DOHH2 (cell line): ENCODE measurements at regions not wholly inside any gene's neighbourhood (a gene's known extent, or its start where the extent isn't known, plus 50 kb on each side); places are given as distances from the start of the nearest gene placed in this dataset.

ENCODE experiments used
- H3F3A ChIP-seq: fragments of 200-600 bp; sonication (generic), shearing (Covaris generic); 2 replicates; pipeline ENCODE4 v1.6.0; 2016; ENCODE audit warnings: antibody characterized with exemption, mild to moderate bottlenecking; ENCODE audit not compliant: control insufficient read depth, insufficient read depth
- H3K27ac ChIP-seq: fragments of 200-600 bp; sonication (generic); 2 replicates; pipeline ENCODE4 v1.5.1; 2014; ENCODE audit warnings: low read depth, mild to moderate bottlenecking, low read length, moderate library complexity
- H3K27me3 ChIP-seq: fragments of 200-600 bp; sonication (generic); 2 replicates; pipeline ENCODE4 v1.6.1; 2014; ENCODE audit warnings: mild to moderate bottlenecking, low read length, mixed read lengths; ENCODE audit not compliant: control insufficient read depth
- H3K36me3 ChIP-seq: fragments of 200-600 bp; sonication (generic); 2 replicates; pipeline ENCODE4 v1.6.1; 2014; ENCODE audit warnings: mild to moderate bottlenecking, low read length, moderate library complexity, mixed read lengths; ENCODE audit not compliant: control insufficient read depth
- H3K4me1 ChIP-seq: fragments of 200-600 bp; sonication (generic); 2 replicates; pipeline ENCODE4 v1.6.1; 2014; ENCODE audit warnings: mild to moderate bottlenecking, low read length, mixed read lengths; ENCODE audit not compliant: control insufficient read depth
- H3K4me2 ChIP-seq: fragments of 200-600 bp; sonication (generic); 2 replicates; pipeline ENCODE4 v1.6.0; 2014; ENCODE audit warnings: mild to moderate bottlenecking, low read length, moderate library complexity
- H3K4me3 ChIP-seq: fragments of 200-600 bp; sonication (generic); 2 replicates; pipeline ENCODE4 v1.5.1; 2014; ENCODE audit warnings: mild to moderate bottlenecking, low read length, mixed read lengths
- H3K79me2 ChIP-seq: fragments of 200-600 bp; sonication (generic); 2 replicates; pipeline ENCODE4 v1.6.1; 2014; ENCODE audit warnings: mild to moderate bottlenecking, low read length, mixed read lengths; ENCODE audit not compliant: control insufficient read depth
- H3K9me2 ChIP-seq: fragments of 200-600 bp; sonication (generic); replicated peaks from 2 replicates; pipeline ENCODE4 v1.6.1; 2014; ENCODE audit warnings: mild to moderate bottlenecking, low read length, mixed read lengths; ENCODE audit not compliant: control insufficient read depth
- H3K9me3 ChIP-seq: fragments of 200-600 bp; sonication (generic); 2 replicates; pipeline ENCODE4 v1.6.1; 2014; ENCODE audit warnings: antibody characterized with exemption, low read length, mixed read lengths; ENCODE audit not compliant: control insufficient read depth, insufficient read depth
- H4K20me1 ChIP-seq: fragments of 200-600 bp; sonication (generic); 2 replicates; pipeline ENCODE4 v1.6.0; 2014; ENCODE audit warnings: low read depth, mild to moderate bottlenecking, antibody characterized with exemption, low read length, moderate library complexity; ENCODE audit not compliant: control insufficient read depth, insufficient read depth
- EZH2phosphoT487 ChIP-seq: fragments of 200-600 bp; sonication (generic); IDR thresholded peaks from 2 replicates; pipeline ENCODE4 v1.6.1; 2017; ENCODE audit warnings: borderline replicate concordance, mild to moderate bottlenecking, antibody characterized with exemption, low read length, moderate library complexity, mixed read lengths
- TF ChIP-seq, protein P1 (sequence below): fragments of 200-600 bp; sonication (generic); IDR thresholded peaks from one replicate; pipeline ENCODE4 v1.5.1; 2014; ENCODE audit warnings: antibody characterized with exemption, mild to moderate bottlenecking, low read depth, low read length; ENCODE audit not compliant: poor library complexity, severe bottlenecking

DNA sequence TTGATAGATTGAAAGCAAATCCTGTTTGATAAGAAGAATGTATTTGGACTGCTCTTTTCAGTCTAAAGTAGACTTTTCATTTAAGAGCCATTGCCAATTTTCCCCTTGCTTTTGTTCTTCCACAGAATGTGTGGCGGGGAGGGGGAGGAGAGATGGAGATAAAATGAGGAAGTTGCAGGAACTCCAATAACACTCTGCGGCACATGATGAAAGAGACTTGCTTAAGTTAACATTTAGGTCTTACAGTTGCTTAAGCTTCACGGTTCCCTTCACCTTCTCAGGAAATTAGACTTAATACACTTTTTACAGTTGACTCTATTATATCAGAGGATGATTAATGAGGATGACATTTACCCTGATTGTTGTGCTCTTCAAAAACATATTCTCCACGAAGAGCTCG lies 537.3 kb downstream of the TMTC2 start:
- H3F3A ChIP-seq, result no peaks in the 10 kb centered on the region
- no peak overlapping the region for H3K4me3 ChIP-seq
- H3K4me2 ChIP-seq, result no peak overlapping the region
- H4K20me1 ChIP-seq, result no peaks in the 10 kb centered on the region
- H3K36me3 ChIP-seq, result no peaks in the 10 kb centered on the region
- no peaks in the 10 kb centered on the region for H3K4me1 ChIP-seq
- no peaks in the 10 kb centered on the region for H3K79me2 ChIP-seq
- H3K27me3 ChIP-seq, result no peaks in the 10 kb centered on the region
- H3K27ac ChIP-seq, result no peak overlapping the region
- TF ChIP-seq, protein P1, sequence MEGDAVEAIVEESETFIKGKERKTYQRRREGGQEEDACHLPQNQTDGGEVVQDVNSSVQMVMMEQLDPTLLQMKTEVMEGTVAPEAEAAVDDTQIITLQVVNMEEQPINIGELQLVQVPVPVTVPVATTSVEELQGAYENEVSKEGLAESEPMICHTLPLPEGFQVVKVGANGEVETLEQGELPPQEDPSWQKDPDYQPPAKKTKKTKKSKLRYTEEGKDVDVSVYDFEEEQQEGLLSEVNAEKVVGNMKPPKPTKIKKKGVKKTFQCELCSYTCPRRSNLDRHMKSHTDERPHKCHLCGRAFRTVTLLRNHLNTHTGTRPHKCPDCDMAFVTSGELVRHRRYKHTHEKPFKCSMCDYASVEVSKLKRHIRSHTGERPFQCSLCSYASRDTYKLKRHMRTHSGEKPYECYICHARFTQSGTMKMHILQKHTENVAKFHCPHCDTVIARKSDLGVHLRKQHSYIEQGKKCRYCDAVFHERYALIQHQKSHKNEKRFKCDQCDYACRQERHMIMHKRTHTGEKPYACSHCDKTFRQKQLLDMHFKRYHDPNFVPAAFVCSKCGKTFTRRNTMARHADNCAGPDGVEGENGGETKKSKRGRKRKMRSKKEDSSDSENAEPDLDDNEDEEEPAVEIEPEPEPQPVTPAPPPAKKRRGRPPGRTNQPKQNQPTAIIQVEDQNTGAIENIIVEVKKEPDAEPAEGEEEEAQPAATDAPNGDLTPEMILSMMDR, result no peak
- no peak for TF ChIP-seq EZH2phosphoT487
- no peaks in the 10 kb centered on the region for H3K9me2 ChIP-seq
- no peaks in the 10 kb centered on the region for H3K9me3 ChIP-seq

GRCh38 chr12:83220774-83221173 lies 534.1 kb downstream of the TMTC2 start:
- Histone ChIP-seq H3K4me2 (no peak overlapping the region), H3K9me3 (no peaks in the 10 kb centered on the region), H3K27ac (no peak overlapping the region), H3F3A (no peaks in the 10 kb centered on the region), H3K27me3 (no peaks in the 10 kb centered on the region), H3K9me2 (no peaks in the 10 kb centered on the region), H3K79me2 (no peaks in the 10 kb centered on the region), H3K4me1 (no peaks in the 10 kb centered on the region), H4K20me1 (no peaks in the 10 kb centered on the region), H3K4me3 (no peak overlapping the region), H3K36me3 (no peaks in the 10 kb centered on the region)
- TF ChIP-seq EZH2phosphoT487, result no peak
- TF ChIP-seq, protein P1, result no peak

- Histone ChIP-seq H3K27me3 (no peaks in the 10 kb centered on the region), H3K4me2 (no peak overlapping the region), H3K36me3 (no peaks in the 10 kb centered on the region), H3K4me3 (no peak overlapping the region), H3K4me1 (no peaks in the 10 kb centered on the region), H3K9me3 (no peaks in the 10 kb centered on the region), H4K20me1 (no peaks in the 10 kb centered on the region), H3K9me2 (no peaks in the 10 kb centered on the region), H3F3A (no peaks in the 10 kb centered on the region), H3K27ac (no peak overlapping the region), H3K79me2 (no peaks in the 10 kb centered on the region)
- no peak for TF ChIP-seq EZH2phosphoT487
- TF ChIP-seq, protein P1, result no peak
Observed at GRCh38 chr12:83216230-83216629, 529.5 kb downstream of the TMTC2 start.

DNA sequence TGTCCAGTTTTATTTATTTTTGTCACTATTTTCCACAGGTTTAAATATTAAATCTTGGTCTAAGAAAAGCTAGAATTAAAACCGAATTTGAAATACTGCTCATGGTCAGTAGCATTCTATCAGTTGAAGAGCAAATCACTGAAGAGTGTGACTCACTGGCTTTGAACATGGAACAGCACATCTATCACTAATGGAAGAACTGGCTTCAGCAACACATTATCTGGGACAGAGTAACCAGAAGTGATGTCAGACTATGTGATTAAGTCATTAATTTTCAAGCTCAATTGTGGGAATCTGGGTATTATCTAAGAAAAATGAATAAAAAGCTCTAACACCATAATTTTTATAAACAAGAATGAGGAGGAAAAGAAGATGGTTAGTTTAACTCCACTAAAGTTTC lies 527.5 kb downstream of the TMTC2 start:
- Histone ChIP-seq H3K9me3 (no peaks in the 10 kb centered on the region), H3K79me2 (no peaks in the 10 kb centered on the region), H3K9me2 (no peaks in the 10 kb centered on the region), H3K36me3 (no peaks in the 10 kb centered on the region), H3K4me2 (no peak overlapping the region), H4K20me1 (no peaks in the 10 kb centered on the region), H3F3A (no peaks in the 10 kb centered on the region), H3K27me3 (no peaks in the 10 kb centered on the region), H3K4me3 (no peak overlapping the region), H3K27ac (no peak overlapping the region), H3K4me1 (no peaks in the 10 kb centered on the region)
- TF ChIP-seq, protein P1, result no peak
- no peak for TF ChIP-seq EZH2phosphoT487
